ENCODE measurements at regions not wholly inside any gene's neighbourhood (a gene's known extent, or its start where the extent isn't known, plus 50 kb on each side); places are given as distances from the start of the nearest gene placed in this dataset.

- no peaks in the 10 kb centered on the region for H3K27me3 Mint-ChIP-seq (ENCODE audit: low read depth)
Observed at GRCh38 chrX:106397788-106398538, 213.8 kb upstream of the RADX start.

GRCh38 chrX:106401965-106402559 lies 209.7 kb upstream of the RADX start:
- H3K9me3 Mint-ChIP-seq (ENCODE audit: low read depth), result peaks cover 5% of the 10 kb centered on the region
- DNase-seq (ENCODE audit: low spot score), result no peak
- H3K36me3 Mint-ChIP-seq (ENCODE audit: low read depth), result no peaks in the 10 kb centered on the region
- no peaks in the 10 kb centered on the region for H3K27me3 Mint-ChIP-seq (ENCODE audit: low read depth)
- no peaks in the 10 kb centered on the region for H3K4me1 Mint-ChIP-seq (ENCODE audit: low read depth)
- no peak overlapping the region for H3K27ac Mint-ChIP-seq (ENCODE audit: unreplicated experiment)
- H3K4me3 Mint-ChIP-seq (ENCODE audit: unreplicated experiment), result no peak overlapping the region
- no peak for TF ChIP-seq CTCF (IDR thresholded peaks at IDR 0.05)

More at GRCh38 chrX:106397788-106398538, 213.8 kb upstream of the RADX start:
- no peaks in the 10 kb centered on the region for H3K36me3 Mint-ChIP-seq (ENCODE audit: low read depth)
- H3K4me1 Mint-ChIP-seq (ENCODE audit: low read depth), result no peaks in the 10 kb centered on the region
- no peak for DNase-seq (ENCODE audit: low spot score)
- H3K4me3 Mint-ChIP-seq (ENCODE audit: unreplicated experiment), result no peak overlapping the region
- H3K27ac Mint-ChIP-seq (ENCODE audit: unreplicated experiment), result no peak overlapping the region
- H3K9me3 Mint-ChIP-seq (ENCODE audit: low read depth), result peaks cover 5% of the 10 kb centered on the region
- peak; percentile 72 for TF ChIP-seq CTCF (IDR thresholded peaks at IDR 0.05)

- H3K27ac Mint-ChIP-seq (ENCODE audit: unreplicated experiment), result no peak overlapping the region
- H3K9me3 Mint-ChIP-seq (ENCODE audit: low read depth), result peaks cover 5% of the 10 kb centered on the region
- H3K27me3 Mint-ChIP-seq (ENCODE audit: low read depth), result no peaks in the 10 kb centered on the region
Observed at GRCh38 chrX:106404512-106404911, 207.3 kb upstream of the RADX start.

GRCh38 chrX:106415276-106415895 lies 196.4 kb upstream of the RADX start:
- Mint-ChIP-seq H3K4me3 (ENCODE audit: unreplicated experiment) (no peak overlapping the region), H3K27ac (ENCODE audit: unreplicated experiment) (no peak overlapping the region), H3K4me1 (ENCODE audit: low read depth) (no peaks in the 10 kb centered on the region), H3K9me3 (ENCODE audit: low read depth) (peaks cover 4% of the 10 kb centered on the region), H3K27me3 (ENCODE audit: low read depth) (peaks cover 7% of the 10 kb centered on the region), H3K36me3 (ENCODE audit: low read depth) (no peaks in the 10 kb centered on the region)
- no peak for DNase-seq (ENCODE audit: low spot score)
- TF ChIP-seq CTCF (IDR thresholded peaks at IDR 0.05), result peak; percentile 78

More at GRCh38 chrX:106404512-106404911, 207.3 kb upstream of the RADX start:
- peak; percentile 43 for TF ChIP-seq CTCF (IDR thresholded peaks at IDR 0.05)
- no peak for DNase-seq (ENCODE audit: low spot score)
- Mint-ChIP-seq H3K36me3 (ENCODE audit: low read depth) (no peaks in the 10 kb centered on the region), H3K4me3 (ENCODE audit: unreplicated experiment) (no peak overlapping the region), H3K4me1 (ENCODE audit: low read depth) (no peaks in the 10 kb centered on the region)

DNA sequence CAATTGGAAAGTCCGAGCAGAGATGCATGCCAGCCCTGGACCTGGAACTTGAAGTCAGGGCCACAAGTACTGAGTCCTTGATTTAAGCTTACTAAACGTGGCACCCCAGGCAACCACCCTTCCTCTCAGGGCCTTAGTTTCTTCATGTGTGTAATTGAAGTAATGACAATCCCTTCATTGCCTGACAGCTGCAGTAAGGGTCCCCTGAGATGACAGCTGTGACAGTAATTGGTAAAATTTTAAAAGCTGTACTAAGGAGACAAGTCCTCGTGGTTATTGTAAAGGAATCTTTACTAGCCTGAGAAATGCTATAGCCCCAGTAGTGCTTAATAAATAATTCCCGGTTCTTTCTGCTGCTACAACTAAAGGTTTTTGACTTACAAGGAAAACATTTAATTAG lies 175.1 kb upstream of the RADX start:
- Mint-ChIP-seq H3K4me3 (ENCODE audit: unreplicated experiment) (no peak overlapping the region), H3K27ac (ENCODE audit: unreplicated experiment) (no peak overlapping the region), H3K4me1 (ENCODE audit: low read depth) (no peaks in the 10 kb centered on the region), H3K9me3 (ENCODE audit: low read depth) (peaks cover 10% of the 10 kb centered on the region), H3K27me3 (ENCODE audit: low read depth) (peaks cover 8% of the 10 kb centered on the region), H3K36me3 (ENCODE audit: low read depth) (no peaks in the 10 kb centered on the region)
- DNase-seq (ENCODE audit: low spot score), result no peak
- no peak for TF ChIP-seq CTCF (IDR thresholded peaks at IDR 0.05)
